ENCODE measurements at regions not wholly inside any gene's neighbourhood (a gene's known extent, or its start where the extent isn't known, plus 50 kb on each side); places are given as distances from the start of the nearest gene placed in this dataset.

DNA sequence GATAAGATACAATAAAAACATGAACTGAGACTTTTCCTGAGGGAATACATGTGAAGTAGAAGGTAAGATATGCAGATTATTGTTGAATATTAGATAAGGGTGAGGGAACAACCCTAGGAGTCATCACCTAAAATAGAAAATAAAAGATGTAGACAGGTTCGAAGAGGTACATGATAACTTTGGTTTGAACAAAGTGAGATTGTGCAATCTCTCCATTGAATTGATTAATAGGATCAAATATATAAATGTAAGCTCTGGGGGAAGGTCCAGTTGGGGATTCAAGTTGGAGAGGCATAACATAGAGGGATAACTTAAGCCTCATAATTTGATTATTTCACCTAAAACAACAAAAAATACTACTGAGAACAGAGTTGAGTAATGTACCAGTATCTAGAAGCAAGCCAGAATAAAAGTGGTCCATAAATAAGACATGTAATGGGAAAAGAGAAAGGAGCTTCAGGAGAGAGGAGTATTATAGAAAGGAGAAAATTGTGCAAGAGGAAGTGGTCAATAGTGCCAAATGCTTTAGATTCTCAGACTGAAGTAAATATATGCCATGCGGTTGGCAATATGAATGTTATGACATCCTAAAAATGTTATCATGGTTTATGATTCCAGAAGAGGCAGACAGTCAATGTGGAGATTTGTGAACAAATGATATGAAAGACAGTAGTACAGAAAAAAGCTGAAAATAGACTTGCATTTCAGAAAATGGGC lies 282.3 kb upstream of the CHRM2 start:
- TF ChIP-seq, protein P1, sequence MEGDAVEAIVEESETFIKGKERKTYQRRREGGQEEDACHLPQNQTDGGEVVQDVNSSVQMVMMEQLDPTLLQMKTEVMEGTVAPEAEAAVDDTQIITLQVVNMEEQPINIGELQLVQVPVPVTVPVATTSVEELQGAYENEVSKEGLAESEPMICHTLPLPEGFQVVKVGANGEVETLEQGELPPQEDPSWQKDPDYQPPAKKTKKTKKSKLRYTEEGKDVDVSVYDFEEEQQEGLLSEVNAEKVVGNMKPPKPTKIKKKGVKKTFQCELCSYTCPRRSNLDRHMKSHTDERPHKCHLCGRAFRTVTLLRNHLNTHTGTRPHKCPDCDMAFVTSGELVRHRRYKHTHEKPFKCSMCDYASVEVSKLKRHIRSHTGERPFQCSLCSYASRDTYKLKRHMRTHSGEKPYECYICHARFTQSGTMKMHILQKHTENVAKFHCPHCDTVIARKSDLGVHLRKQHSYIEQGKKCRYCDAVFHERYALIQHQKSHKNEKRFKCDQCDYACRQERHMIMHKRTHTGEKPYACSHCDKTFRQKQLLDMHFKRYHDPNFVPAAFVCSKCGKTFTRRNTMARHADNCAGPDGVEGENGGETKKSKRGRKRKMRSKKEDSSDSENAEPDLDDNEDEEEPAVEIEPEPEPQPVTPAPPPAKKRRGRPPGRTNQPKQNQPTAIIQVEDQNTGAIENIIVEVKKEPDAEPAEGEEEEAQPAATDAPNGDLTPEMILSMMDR (IDR thresholded peaks at IDR 0.05), result no peak
- no peak for TF ChIP-seq POLR2A (IDR thresholded peaks at IDR 0.05)
